IMR-90 (cell line): ENCODE measurements at regions not wholly inside any gene's neighbourhood (a gene's known extent, or its start where the extent isn't known, plus 50 kb on each side); places are given as distances from the start of the nearest gene placed in this dataset.

ENCODE experiments used
- ATAC-seq: fragments of 200-7000 bp; cut with Tn5 transposase; 2 replicates; pipeline ENCODE4 v1.9.1; 2020; ENCODE audit warnings: low read depth, mild to moderate bottlenecking, moderate library complexity
- BruUV-seq: library from RNA; stranded (reverse); fragments of 400-500 nt; replicated peaks from 2 replicates; lab custom pipeline; 2021; lab: Mats Ljungman, UMichigan
- CTCF ChIA-PET: fragments of 300-600 bp; formaldehyde crosslinking; extraction: SDS; loops from one replicate; lab custom pipeline; 2021; ENCODE audit warnings: antibody characterized with exemption; lab: Yijun Ruan, JAX
- POLR2A ChIA-PET: fragments of 300-600 bp; sonication (Branson Sonifier 250); formaldehyde crosslinking; loops from one replicate; lab custom pipeline; 2022; ENCODE audit warnings: antibody characterized with exemption; ENCODE audit not compliant: unreplicated experiment; lab: Charles Lee
- DNase-seq: peaks from one replicate; pipeline ENCODE4 v3.0.0; 2013
- H2AFZ ChIP-seq: replicated peaks from 2 replicates; pipeline ENCODE3; 2013; ENCODE audit warnings: low read length, mild to moderate bottlenecking; ENCODE audit not compliant: poor library complexity
- H2AK5ac ChIP-seq: 2 replicates; pipeline ENCODE4 v1.6.1; 2013; ENCODE audit warnings: low read depth, low read length, inconsistent platforms
- H2AK9ac ChIP-seq: replicated peaks from 2 replicates; pipeline ENCODE3; 2013; ENCODE audit warnings: mild to moderate bottlenecking, low read depth, low read length, moderate library complexity; ENCODE audit not compliant: poor library complexity
- H2BK120ac ChIP-seq: 2 replicates; pipeline ENCODE4 v1.6.1; 2013; ENCODE audit warnings: low read depth, low read length, inconsistent platforms
- H2BK15ac ChIP-seq: 3 replicates; pipeline ENCODE4 v1.6.1; 2013; ENCODE audit warnings: low read depth, low read length, inconsistent platforms
- H2BK20ac ChIP-seq: 2 replicates; pipeline ENCODE4 v1.6.1; 2013; ENCODE audit warnings: low read depth, mild to moderate bottlenecking, inconsistent platforms, low read length, moderate library complexity
- H2BK5ac ChIP-seq: 2 replicates; pipeline ENCODE4 v1.6.1; 2013; ENCODE audit warnings: mild to moderate bottlenecking, low read depth, low read length, inconsistent platforms; ENCODE audit not compliant: poor library complexity, severe bottlenecking
- H3K14ac ChIP-seq: replicated peaks from 2 replicates; pipeline ENCODE4 v1.6.1; 2013; ENCODE audit warnings: low read depth, low read length, inconsistent platforms
- H3K18ac ChIP-seq: 2 replicates; pipeline ENCODE4 v1.6.1; 2013; ENCODE audit warnings: low read depth, low read length, control low read depth
- H3K23ac ChIP-seq: 2 replicates; pipeline ENCODE4 v1.6.1; 2013; ENCODE audit warnings: low read depth, low read length, inconsistent platforms
- H3K27ac ChIP-seq: 2 replicates; pipeline ENCODE4 v1.5.1; 2013; ENCODE audit warnings: mild to moderate bottlenecking, control low read depth, low read length; ENCODE audit not compliant: insufficient read depth
- H3K27me3 ChIP-seq: 2 replicates; pipeline ENCODE4 v1.6.1; 2013; ENCODE audit warnings: low read length; ENCODE audit not compliant: control insufficient read depth, insufficient read depth
- H3K36me3 ChIP-seq: 2 replicates; pipeline ENCODE4 v1.6.1; 2013; ENCODE audit warnings: low read length, mixed read lengths; ENCODE audit not compliant: control insufficient read depth, insufficient read depth
- H3K4ac ChIP-seq: 2 replicates; pipeline ENCODE4 v1.6.1; 2013; ENCODE audit warnings: low read depth, low read length, inconsistent platforms
- H3K4me1 ChIP-seq: 2 replicates; pipeline ENCODE4 v1.6.1; 2013; ENCODE audit warnings: low read length, mixed read lengths; ENCODE audit not compliant: control insufficient read depth, insufficient read depth
- H3K4me2 ChIP-seq: 2 replicates; pipeline ENCODE4 v1.6.1; 2013; ENCODE audit warnings: low read depth, mild to moderate bottlenecking, control low read depth, low read length, moderate library complexity
- H3K4me3 ChIP-seq: 2 replicates; pipeline ENCODE4 v1.5.1; 2013; ENCODE audit warnings: low read depth, mild to moderate bottlenecking, control low read depth, low read length, moderate library complexity; ENCODE audit not compliant: insufficient read depth
- H3K56ac ChIP-seq: 2 replicates; pipeline ENCODE4 v1.6.1; 2013; ENCODE audit warnings: low read length, inconsistent platforms; ENCODE audit not compliant: insufficient read depth; ENCODE audit errors: extremely low read depth
- H3K79me1 ChIP-seq, 2 experiments: 2 replicates each; pipeline ENCODE4 v1.6.1; 2013; ENCODE audit warnings: low read length in 2 of 2, inconsistent platforms in 1 of 2, low read depth in 1 of 2
- H3K9ac ChIP-seq: 2 replicates; pipeline ENCODE4 v1.6.1; 2013; ENCODE audit warnings: low read depth, low read length, control low read depth
- H3K9me1 ChIP-seq: 2 replicates; pipeline ENCODE4 v1.6.1; 2013; ENCODE audit warnings: low read length, inconsistent platforms; ENCODE audit not compliant: insufficient read depth
- H3K9me3 ChIP-seq: 2 replicates; pipeline ENCODE4 v1.6.1; 2013; ENCODE audit warnings: low read length; ENCODE audit not compliant: control insufficient read depth, insufficient read depth
- H4K20me1 ChIP-seq: 2 replicates; pipeline ENCODE4 v1.6.1; 2013; ENCODE audit warnings: low read length, inconsistent platforms; ENCODE audit not compliant: insufficient read depth
- H4K5ac ChIP-seq: 2 replicates; pipeline ENCODE4 v1.6.1; 2013; ENCODE audit warnings: mild to moderate bottlenecking, low read depth, low read length, control low read depth
- H4K8ac ChIP-seq, 2 experiments: 2 replicates each; pipeline ENCODE4 v1.6.1; 2013; ENCODE audit warnings: low read depth in 2 of 2, low read length in 2 of 2, control low read depth in 1 of 2, inconsistent platforms in 1 of 2
- H4K91ac ChIP-seq: 2 replicates; pipeline ENCODE4 v1.6.1; 2013; ENCODE audit warnings: low read depth, low read length, inconsistent platforms; ENCODE audit not compliant: insufficient read depth
- BHLHE40 ChIP-seq: fragments of 150-350 bp; IDR thresholded peaks from 2 replicates; pipeline ENCODE4 v1.6.1; 2016; ENCODE audit warnings: mild to moderate bottlenecking, low read depth, low read length
- CEBPB ChIP-seq: IDR thresholded peaks from 2 replicates; pipeline ENCODE4 v1.6.1; 2012; ENCODE audit warnings: low read depth, low read length, improper control_type of control experiment
- CHD1 ChIP-seq: IDR thresholded peaks from 2 replicates; pipeline ENCODE4 v1.6.1; 2012; ENCODE audit warnings: low read depth, low read length, improper control_type of control experiment
- ELK1 ChIP-seq: fragments of 150-350 bp; IDR thresholded peaks from 2 replicates; pipeline ENCODE4 v1.6.1; 2016; ENCODE audit warnings: low read depth, mild to moderate bottlenecking, low read length, moderate library complexity, borderline replicate concordance
- MAZ ChIP-seq: IDR thresholded peaks from 2 replicates; pipeline ENCODE4 v1.6.1; 2012; ENCODE audit warnings: low read depth, mild to moderate bottlenecking, low read length, improper control_type of control experiment, moderate library complexity, borderline replicate concordance
- MXI1 ChIP-seq: IDR thresholded peaks from 2 replicates; pipeline ENCODE4 v1.6.1; 2012; ENCODE audit warnings: low read depth, mild to moderate bottlenecking, low read length, moderate library complexity, borderline replicate concordance
- NFE2L2 ChIP-seq: fragments of 150-350 bp; IDR thresholded peaks from 2 replicates; pipeline ENCODE4 v1.6.1; 2016; ENCODE audit warnings: low read depth, mild to moderate bottlenecking, low read length
- RAD21 ChIP-seq: IDR thresholded peaks from 2 replicates; pipeline ENCODE4 v1.6.1; 2012; ENCODE audit warnings: low read length, improper control_type of control experiment
- RCOR1 ChIP-seq: IDR thresholded peaks from 2 replicates; pipeline ENCODE4 v1.6.1; 2012; ENCODE audit warnings: mild to moderate bottlenecking, low read length, improper control_type of control experiment; ENCODE audit not compliant: insufficient replicate concordance
- RFX5 ChIP-seq: IDR thresholded peaks from 2 replicates; pipeline ENCODE4 v1.8.0; 2012; ENCODE audit warnings: low read depth, mild to moderate bottlenecking, low read length, moderate library complexity
- WGBS, 2 experiments: methylation state at CpG; one replicate each; pipeline versions ENCODE4 v1.1.5 to v1.1.7; 2013; ENCODE audit warnings: missing lambda C conversion rate in 2 of 2; ENCODE audit not compliant: insufficient read length in 1 of 2; ENCODE audit errors: extremely low coverage in 2 of 2; 5-methylcytosine and 5-hydroxymethylcytosine counted together
- dilution Hi-C: fragments of 300-500 bp; cut with HindIII; formaldehyde crosslinking; loops from one replicate; pipeline ENCODE4 v1.14.3; 2018; ENCODE audit warnings: low sequenced_read_pairs; ENCODE audit not compliant: unreplicated experiment
- in situ Hi-C: fragments of 300-500 bp; cut with MboI; formaldehyde crosslinking; loops from 3 replicates; pipeline ENCODE4 v1.14.3; 2019; ENCODE audit warnings: low sequenced_read_pairs, inconsistent platforms, mixed read lengths
- intact Hi-C: fragments of 100-400 bp; cut with micrococcal nuclease; formaldehyde crosslinking; loops from 2 replicates; pipeline ENCODE4 v1.10.0; 2022
- TF ChIP-seq, protein P1 (sequence below): conservative IDR thresholded peaks from 2 replicates; pipeline ENCODE4 v1.5.1; 2012; ENCODE audit warnings: mild to moderate bottlenecking, low read depth, low read length, improper control_type of control experiment
- TF ChIP-seq, protein P2 (sequence below): fragments of 150-350 bp; IDR thresholded peaks from 2 replicates; pipeline ENCODE4 v1.6.1; 2017; ENCODE audit warnings: mild to moderate bottlenecking, antibody characterized with exemption, low read length, low read depth

- H2AK9ac ChIP-seq = no peak overlapping the region
- no peak overlapping the region for H2BK20ac ChIP-seq
- no peak for ATAC-seq
- H3K9me3 ChIP-seq = 0 out of 2 replicates have a peak, but pooled peaks cover 1% of the 10 kb centered on the region
- no peak overlapping the region for H3K9ac ChIP-seq
- no peak overlapping the region for H4K8ac ChIP-seq
- no peaks in the 10 kb centered on the region for H3K36me3 ChIP-seq
- H3K18ac ChIP-seq = no peak overlapping the region
- H3K23ac ChIP-seq = no peak overlapping the region
- H4K20me1 ChIP-seq = no peaks in the 10 kb centered on the region
- BruUV-seq = no TSS peak
- no CpG with 5 or more reads among the region's 2 CpGs for WGBS, 2 experiments
- intact Hi-C loops (no loop called here), dilution Hi-C loops (no loop called here), in situ Hi-C loops (no loop called here)
- no peaks in the 10 kb centered on the region for H3K4me1 ChIP-seq
- H2BK5ac ChIP-seq = no peak overlapping the region
- no peak overlapping the region for H2AFZ ChIP-seq
- H3K79me1 ChIP-seq = no peaks in the 10 kb centered on the region
- no peak overlapping the region for H3K4me3 ChIP-seq
- H2AK5ac ChIP-seq = no peak overlapping the region
- H4K5ac ChIP-seq = no peak overlapping the region
- H3K9me1 ChIP-seq = no peaks in the 10 kb centered on the region
- no peak overlapping the region for H2BK120ac ChIP-seq
- no peak overlapping the region for H2BK15ac ChIP-seq
- H3K27ac ChIP-seq = no peak overlapping the region
- no peak overlapping the region for H3K4me2 ChIP-seq
- no peak for DNase-seq
- no peak overlapping the region for H4K91ac ChIP-seq
- POLR2A ChIA-PET = no interaction called here
- H3K27me3 ChIP-seq = no peaks in the 10 kb centered on the region
- H3K4ac ChIP-seq = no peak overlapping the region
- no peak for TF ChIP-seq RFX5
- TF ChIP-seq, protein P1, sequence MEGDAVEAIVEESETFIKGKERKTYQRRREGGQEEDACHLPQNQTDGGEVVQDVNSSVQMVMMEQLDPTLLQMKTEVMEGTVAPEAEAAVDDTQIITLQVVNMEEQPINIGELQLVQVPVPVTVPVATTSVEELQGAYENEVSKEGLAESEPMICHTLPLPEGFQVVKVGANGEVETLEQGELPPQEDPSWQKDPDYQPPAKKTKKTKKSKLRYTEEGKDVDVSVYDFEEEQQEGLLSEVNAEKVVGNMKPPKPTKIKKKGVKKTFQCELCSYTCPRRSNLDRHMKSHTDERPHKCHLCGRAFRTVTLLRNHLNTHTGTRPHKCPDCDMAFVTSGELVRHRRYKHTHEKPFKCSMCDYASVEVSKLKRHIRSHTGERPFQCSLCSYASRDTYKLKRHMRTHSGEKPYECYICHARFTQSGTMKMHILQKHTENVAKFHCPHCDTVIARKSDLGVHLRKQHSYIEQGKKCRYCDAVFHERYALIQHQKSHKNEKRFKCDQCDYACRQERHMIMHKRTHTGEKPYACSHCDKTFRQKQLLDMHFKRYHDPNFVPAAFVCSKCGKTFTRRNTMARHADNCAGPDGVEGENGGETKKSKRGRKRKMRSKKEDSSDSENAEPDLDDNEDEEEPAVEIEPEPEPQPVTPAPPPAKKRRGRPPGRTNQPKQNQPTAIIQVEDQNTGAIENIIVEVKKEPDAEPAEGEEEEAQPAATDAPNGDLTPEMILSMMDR = no peak
- TF ChIP-seq NFE2L2 = no peak
- no peak for TF ChIP-seq RCOR1
- no peak for TF ChIP-seq MAZ
- TF ChIP-seq BHLHE40 = no peak
- TF ChIP-seq CHD1 = no peak
- TF ChIP-seq, protein P2, sequence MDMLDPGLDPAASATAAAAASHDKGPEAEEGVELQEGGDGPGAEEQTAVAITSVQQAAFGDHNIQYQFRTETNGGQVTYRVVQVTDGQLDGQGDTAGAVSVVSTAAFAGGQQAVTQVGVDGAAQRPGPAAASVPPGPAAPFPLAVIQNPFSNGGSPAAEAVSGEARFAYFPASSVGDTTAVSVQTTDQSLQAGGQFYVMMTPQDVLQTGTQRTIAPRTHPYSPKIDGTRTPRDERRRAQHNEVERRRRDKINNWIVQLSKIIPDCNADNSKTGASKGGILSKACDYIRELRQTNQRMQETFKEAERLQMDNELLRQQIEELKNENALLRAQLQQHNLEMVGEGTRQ = no peak
- no peak for TF ChIP-seq ELK1
- TF ChIP-seq RAD21 = no peak
- TF ChIP-seq CEBPB = no peak
- no peak for TF ChIP-seq MXI1
- H3K14ac ChIP-seq = no peak overlapping the region
- H3K56ac ChIP-seq = no peak overlapping the region
- CTCF ChIA-PET = no interaction called here
Measured at GRCh38 chr2:142495141-142495540, 364.3 kb upstream of the LRP1B start.
